ENCODE measurements at regions not wholly inside any gene's neighbourhood (a gene's known extent, or its start where the extent isn't known, plus 50 kb on each side); places are given as distances from the start of the nearest gene placed in this dataset.

DNA sequence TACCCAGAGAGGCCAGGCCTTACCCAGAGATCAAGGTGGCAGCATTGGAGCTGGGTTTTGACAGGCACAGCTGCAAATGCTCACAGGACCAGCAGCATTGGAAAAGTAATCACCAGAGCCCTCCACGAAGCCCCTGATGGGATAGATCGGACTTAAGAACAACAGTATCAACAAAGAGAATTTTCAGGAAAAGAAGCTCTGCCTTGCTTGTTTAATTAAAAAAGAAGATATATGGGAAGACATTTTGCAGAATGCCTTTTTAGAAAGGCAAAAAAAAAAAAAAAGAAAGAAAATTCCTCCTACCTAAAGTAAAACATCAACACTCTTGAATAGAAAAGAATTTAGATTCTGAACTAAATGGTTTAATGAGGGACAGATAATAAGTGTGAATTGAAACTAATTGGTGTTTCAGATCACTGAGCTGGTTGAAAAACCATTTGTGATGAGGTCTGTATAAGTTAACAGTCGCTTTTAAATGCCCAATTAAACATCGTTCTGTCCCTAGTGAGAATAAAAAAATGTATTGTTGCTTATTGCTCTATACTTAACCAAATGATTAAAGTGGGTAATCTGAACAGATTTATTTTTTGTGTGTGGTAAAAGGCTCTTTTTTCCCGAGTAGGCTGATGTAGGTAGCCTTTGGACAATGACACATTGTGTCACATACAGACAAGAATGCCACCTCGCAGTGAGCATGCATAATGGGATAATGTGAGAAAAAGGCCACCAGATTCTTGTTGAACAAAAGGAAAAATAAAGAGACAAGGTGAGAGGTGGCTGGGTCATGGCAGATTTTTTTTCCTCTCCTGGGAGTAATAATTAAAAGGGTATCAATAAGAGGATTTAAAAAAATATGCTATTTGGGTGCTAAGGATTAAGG, 93.0 kb upstream of the ARGLU1 start:
- no peak overlapping the region for H3K27ac ChIP-seq
- TF ChIP-seq, protein P1, sequence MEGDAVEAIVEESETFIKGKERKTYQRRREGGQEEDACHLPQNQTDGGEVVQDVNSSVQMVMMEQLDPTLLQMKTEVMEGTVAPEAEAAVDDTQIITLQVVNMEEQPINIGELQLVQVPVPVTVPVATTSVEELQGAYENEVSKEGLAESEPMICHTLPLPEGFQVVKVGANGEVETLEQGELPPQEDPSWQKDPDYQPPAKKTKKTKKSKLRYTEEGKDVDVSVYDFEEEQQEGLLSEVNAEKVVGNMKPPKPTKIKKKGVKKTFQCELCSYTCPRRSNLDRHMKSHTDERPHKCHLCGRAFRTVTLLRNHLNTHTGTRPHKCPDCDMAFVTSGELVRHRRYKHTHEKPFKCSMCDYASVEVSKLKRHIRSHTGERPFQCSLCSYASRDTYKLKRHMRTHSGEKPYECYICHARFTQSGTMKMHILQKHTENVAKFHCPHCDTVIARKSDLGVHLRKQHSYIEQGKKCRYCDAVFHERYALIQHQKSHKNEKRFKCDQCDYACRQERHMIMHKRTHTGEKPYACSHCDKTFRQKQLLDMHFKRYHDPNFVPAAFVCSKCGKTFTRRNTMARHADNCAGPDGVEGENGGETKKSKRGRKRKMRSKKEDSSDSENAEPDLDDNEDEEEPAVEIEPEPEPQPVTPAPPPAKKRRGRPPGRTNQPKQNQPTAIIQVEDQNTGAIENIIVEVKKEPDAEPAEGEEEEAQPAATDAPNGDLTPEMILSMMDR (conservative IDR thresholded peaks at IDR 0.05) = no peak

DNA sequence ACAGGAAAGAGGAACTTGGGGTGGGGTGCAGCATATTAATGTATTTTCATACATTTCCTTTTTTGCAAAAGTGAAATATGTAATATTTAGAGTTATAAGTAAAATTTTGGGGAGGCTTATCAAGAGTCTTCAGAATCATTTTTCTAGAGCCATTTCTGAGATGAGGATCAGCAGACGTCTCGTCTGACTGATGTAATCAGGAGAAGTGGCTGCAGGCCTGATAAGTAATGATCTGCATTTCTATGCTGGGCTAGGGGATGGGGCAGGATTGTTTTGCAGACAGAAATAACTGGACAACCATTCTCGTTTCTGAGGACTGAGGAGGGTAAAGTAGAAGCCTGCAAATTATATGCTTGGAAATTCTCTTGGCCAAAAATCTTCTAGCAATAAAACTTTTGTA, 89.2 kb upstream of the ARGLU1 start:
- no peak overlapping the region for H3K27ac ChIP-seq
- TF ChIP-seq, protein P1 (conservative IDR thresholded peaks at IDR 0.05) = no peak

DNA sequence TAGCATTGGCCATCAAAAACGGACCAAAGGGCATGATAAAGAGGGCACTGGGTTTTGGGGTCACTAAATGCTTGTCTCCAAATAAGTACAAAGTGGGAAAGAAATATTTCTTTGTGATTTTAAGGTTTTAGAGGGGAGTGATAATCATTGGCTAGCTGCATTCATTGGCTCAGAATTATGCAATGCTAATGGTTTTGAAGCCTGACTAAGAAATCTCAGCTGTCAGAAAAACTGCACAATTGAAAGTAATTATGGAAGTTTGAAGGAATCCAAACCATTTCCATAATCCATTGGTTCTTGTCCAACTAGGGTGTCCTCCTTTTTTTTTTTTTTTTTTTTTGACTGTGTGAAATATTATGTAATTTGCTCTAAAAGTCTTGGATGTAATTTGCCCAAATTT, 88.2 kb upstream of the ARGLU1 start:
- TF ChIP-seq, protein P1 (conservative IDR thresholded peaks at IDR 0.05) = no peak
- H3K27ac ChIP-seq = no peak overlapping the region

DNA sequence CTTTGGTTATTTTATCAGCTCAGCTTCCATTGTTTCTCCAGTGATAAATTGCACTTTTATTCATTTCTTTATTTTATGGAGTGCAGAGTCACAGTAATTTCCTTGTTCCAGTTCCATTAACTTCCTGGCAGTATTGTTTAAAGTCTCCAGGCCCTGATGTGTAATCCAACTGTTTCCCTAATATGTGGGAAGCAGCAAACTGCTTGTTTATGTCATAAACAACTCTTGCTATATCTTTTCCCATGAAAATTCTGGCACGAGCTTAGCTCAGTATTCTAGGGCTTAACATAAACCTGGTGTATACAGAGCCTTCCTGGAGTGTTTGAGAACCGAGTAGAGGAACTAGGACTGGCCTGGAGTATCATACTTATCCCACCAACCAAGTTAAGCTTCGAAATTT, 83.5 kb upstream of the ARGLU1 start:
- no peak overlapping the region for H3K27ac ChIP-seq
- TF ChIP-seq, protein P1 (conservative IDR thresholded peaks at IDR 0.05) = no peak

DNA sequence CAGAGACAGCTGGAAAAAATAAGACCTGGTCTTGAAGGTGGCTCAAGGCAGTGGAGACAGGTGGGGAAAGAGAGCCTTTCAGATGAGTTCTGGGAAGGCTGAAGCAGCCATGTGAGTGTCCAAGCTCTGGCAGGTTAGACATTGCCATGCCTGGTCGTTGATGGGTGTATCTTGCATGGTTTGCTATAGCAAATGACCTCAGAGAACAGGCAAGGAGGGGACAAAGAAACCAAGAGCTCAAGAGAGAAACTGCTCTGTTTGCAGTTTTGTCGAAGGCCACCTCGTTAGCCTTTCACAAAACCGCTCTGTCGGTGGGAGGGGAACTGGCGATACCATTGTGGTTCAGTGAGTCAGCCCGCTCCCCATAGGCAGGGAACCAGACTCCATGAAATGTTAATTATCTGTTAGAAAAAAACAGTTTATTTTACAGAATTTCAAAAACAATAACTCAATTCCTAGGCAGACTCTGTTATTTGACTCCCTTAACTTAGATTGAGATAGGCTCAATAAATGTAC, 82.8 kb upstream of the ARGLU1 start:
- TF ChIP-seq, protein P1 (conservative IDR thresholded peaks at IDR 0.05) = no peak
- no peak overlapping the region for H3K27ac ChIP-seq

DNA sequence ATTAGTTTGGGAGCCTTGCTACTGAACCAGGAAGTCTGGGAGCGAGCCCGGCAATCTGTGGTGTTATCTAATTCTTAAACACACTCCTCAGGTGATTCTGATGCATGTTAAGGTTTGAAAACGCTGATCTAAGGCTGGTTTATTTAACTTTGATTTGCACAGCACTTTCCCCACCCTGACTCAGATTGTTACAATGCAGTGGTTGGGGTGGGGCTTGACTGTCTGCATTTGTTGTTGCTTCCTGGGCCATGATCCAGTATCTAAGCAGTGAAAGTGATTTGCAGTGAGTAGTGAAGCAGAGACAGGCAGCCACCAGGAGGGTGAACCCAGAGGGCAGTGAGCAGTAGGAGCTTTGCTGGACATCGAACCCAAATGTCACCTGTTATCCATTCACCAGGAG, 81.6 kb upstream of the ARGLU1 start:
- H3K27ac ChIP-seq = no peak overlapping the region
- TF ChIP-seq, protein P1 (conservative IDR thresholded peaks at IDR 0.05) = no peak

DNA sequence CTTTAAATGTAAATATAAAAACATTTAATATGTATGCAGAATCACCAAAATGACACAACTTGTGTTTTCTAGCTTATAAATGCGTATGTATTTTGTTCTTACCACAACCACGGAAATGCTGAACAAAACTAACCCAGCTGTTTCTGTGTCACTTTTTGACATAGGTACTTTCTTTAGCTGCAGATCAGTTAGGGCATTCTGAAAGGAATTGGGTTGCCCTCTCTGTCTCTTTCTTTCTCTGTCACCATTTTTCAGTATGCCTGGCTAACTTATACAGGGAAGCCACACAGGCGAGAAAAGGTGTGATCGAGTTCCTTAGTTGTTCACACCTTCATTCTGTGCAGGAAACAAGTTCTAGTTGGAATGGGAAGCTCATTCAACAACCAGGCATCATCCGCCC, 72.6 kb upstream of the ARGLU1 start:
- TF ChIP-seq, protein P1 (conservative IDR thresholded peaks at IDR 0.05) = no peak
- no peak overlapping the region for H3K27ac ChIP-seq

Data from VCaP (cell line).